HepG2 (cell line): ENCODE measurements at regions not wholly inside any gene's neighbourhood (a gene's known extent, or its start where the extent isn't known, plus 50 kb on each side); places are given as distances from the start of the nearest gene placed in this dataset.
"Not testable (repeated sequence)": the region's sequence is repeated elsewhere in the genome, so short reads cannot be mapped to it uniquely, and the experiment has no call there.

Source experiments
- CHD4 ChIP-seq: fragments of 200-600 bp; sonication (generic); IDR thresholded peaks from 2 replicates; pipeline ENCODE4 v1.7.0; 2017; ENCODE audit warnings: mild to moderate bottlenecking, low read length, borderline replicate concordance
- CTCF ChIP-seq: sonication (generic); formaldehyde crosslinking; IDR thresholded peaks from 2 replicates; pipeline ENCODE4 v1.5.0; 2020; ENCODE audit warnings: mild to moderate bottlenecking, missing genetic modification reagents, moderate library complexity
- DNMT1 ChIP-seq: sonication (generic); formaldehyde crosslinking; IDR thresholded peaks from 2 replicates; pipeline ENCODE4 v1.5.1; 2020; ENCODE audit warnings: mild to moderate bottlenecking, missing genetic modification reagents
- EZH2 ChIP-seq: conservative IDR thresholded peaks from 2 replicates; pipeline ENCODE4 v1.6.1; 2012; ENCODE audit warnings: mild to moderate bottlenecking, low read depth, low read length, moderate library complexity
- HDAC2 ChIP-seq: sonication (generic); formaldehyde crosslinking; IDR thresholded peaks from 2 replicates; pipeline ENCODE4 v1.4.0; 2020; ENCODE audit warnings: missing genetic modification reagents
- HNRNPL ChIP-seq: fragments of 200-400 bp; formaldehyde crosslinking; IDR thresholded peaks from 2 replicates; pipeline ENCODE4 v1.6.1; 2017; ENCODE audit warnings: mild to moderate bottlenecking, low read depth, low read length
- LCORL ChIP-seq, 2 experiments: fragments of 450-650 bp in 1 of 2; sonication (generic) in 1 of 2; formaldehyde crosslinking in 1 of 2; IDR thresholded peaks; 2 replicates each; pipeline versions ENCODE4 v1.5.0 to v1.6.1; 2017 to 2020; ENCODE audit warnings: antibody characterized with exemption in 1 of 2, missing genetic modification reagents in 1 of 2
- MED8 ChIP-seq: sonication (generic); formaldehyde crosslinking; IDR thresholded peaks from 2 replicates; pipeline ENCODE4 v1.8.1; 2023; ENCODE audit warnings: mild to moderate bottlenecking, missing genetic modification reagents; ENCODE audit not compliant: insufficient replicate concordance
- PATZ1 ChIP-seq: sonication (generic); formaldehyde crosslinking; IDR thresholded peaks from 2 replicates; pipeline ENCODE4 v1.4.0; 2020; ENCODE audit warnings: missing genetic modification reagents
- PHB2 ChIP-seq: fragments of 450-650 bp; IDR thresholded peaks from 2 replicates; pipeline ENCODE4 v1.6.1; 2018; ENCODE audit not compliant: partially characterized antibody
- REL ChIP-seq: sonication (generic); formaldehyde crosslinking; conservative IDR thresholded peaks from 2 replicates; pipeline ENCODE4 v1.8.0; 2022; ENCODE audit warnings: mild to moderate bottlenecking, missing genetic modification reagents, moderate library complexity
- ZNF563 ChIP-seq: sonication (generic); formaldehyde crosslinking; IDR thresholded peaks from 2 replicates; pipeline ENCODE4 v1.8.0; 2022; ENCODE audit warnings: mild to moderate bottlenecking, moderate library complexity, missing genetic modification reagents
- ZNF703 ChIP-seq: sonication (generic); formaldehyde crosslinking; IDR thresholded peaks from 2 replicates; pipeline ENCODE4 v1.5.1; 2020; ENCODE audit warnings: missing genetic modification reagents, mild to moderate bottlenecking, moderate library complexity, borderline replicate concordance

DNA sequence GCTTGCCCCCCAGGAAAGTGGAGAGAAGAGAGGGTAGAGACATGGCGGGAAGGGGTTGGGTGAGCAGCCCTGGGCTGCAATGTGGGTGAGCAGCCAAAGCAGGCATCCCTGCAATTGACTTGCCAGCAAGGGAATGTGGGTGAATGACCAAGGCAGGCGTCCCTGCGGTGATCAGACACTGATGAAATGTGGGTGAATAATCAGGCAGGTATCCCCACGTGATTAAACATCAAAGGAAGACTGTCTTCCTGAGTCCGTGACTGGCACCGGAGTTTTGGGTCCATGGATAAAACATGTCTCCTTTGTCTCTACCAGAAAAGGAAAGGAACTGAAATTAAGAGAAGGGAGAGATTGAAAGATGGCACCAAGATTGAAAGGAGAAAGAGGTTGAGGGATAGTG is 109.9 kb upstream of the PPM1J start:
- not testable (repeated sequence) for TF ChIP-seq EZH2; PATZ1 (CRISPR knock-in tag); LCORL (IDR thresholded peaks at IDR 0.05); LCORL (CRISPR knock-in tag; IDR thresholded peaks at IDR 0.05); MED8 (CRISPR knock-in tag); ZNF563 (CRISPR knock-in tag); PHB2; DNMT1 (CRISPR knock-in tag); HNRNPL; HDAC2 (CRISPR knock-in tag); ZNF703 (CRISPR knock-in tag); CHD4; REL (CRISPR knock-in tag); CTCF (CRISPR knock-in tag)
